SW 1271 (cell line): ENCODE measurements at regions not wholly inside any gene's neighbourhood (a gene's known extent, or its start where the extent isn't known, plus 50 kb on each side); places are given as distances from the start of the nearest gene placed in this dataset.

ENCODE experiments used
- DNase-seq, 2 experiments: peaks; one replicate each; lab custom pipeline; 2025; lab: John Stamatoyannopoulos, UW

DNA sequence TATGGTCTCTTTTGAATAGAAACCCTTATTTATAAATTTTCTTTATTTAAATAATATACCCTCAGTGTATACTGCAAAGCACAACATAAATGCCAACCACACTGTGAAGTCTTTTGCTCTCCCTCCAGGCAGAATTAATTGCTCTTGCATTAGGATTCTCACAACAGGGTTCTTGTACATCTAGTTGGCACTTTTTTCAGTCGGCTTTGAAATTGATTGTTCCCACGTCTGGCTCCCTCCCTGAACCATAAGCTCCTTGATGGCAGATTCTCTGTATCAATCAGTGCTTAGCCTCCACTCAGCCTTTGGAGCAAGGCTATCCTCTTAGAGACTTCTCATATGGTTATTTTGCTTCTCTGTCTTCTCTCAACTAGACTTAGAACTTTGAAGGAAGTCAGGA, 288.0 kb upstream of the POU3F2 start:
- no peak for DNase-seq

DNA sequence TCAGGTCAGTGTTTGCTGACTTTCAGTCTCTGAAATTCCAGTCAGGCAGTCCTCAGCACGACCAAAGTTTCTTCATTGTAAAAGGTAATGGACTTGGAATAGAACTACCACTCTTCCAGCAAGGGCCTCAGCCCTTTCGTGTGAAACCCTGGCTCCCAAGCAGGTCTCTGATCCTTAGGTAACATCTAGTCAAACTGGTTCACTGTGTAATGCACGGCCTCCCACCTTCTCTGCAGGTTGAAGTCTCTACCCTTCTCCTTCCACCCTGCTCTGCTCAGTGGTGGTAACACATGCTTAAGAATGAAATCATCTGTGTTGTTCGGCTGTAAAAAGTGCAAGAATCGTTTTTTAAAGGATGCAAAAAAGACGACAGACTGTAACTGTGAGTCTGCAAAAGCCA, 287.2 kb upstream of the POU3F2 start:
- DNase-seq = no peak

DNA sequence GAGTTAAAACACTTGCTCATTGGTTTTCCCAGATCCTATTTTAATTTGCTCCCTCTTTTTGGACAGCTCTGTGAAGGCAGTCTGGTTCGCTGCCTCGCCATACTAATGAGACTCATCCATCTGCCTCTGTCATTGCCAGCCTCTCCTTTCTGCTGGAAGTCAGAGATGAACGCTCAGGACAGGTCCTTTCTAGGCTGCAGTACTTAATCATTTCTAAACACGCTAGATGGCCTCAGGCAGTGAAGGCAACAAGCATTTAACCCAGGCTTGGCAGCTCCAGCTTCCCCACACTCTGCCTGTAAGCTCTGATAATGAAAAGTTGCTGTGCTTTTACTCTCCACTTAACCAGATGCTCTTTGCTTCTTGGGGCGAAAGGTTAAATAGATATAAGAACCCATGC, 286.7 kb upstream of the POU3F2 start:
- DNase-seq = no peak

DNA sequence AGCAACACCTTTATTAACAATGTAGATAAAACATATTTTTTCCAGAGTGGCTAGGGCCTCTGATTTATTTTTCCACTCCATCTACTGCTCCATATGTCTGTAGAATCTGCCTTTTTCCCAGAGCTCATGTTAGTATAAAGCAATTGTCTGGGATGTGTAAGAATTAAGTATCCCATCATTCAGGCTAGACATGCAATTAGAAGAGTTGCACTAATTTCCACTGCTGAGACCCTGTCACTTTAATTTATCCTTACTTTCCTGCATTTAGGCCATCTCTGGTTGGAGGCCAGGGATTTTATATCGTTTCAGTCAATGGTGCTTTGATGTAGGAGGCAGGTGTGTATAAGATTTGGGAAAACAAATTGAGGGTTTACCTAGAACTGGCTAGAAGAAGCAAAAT, 286.1 kb upstream of the POU3F2 start:
- DNase-seq = no peak

DNA sequence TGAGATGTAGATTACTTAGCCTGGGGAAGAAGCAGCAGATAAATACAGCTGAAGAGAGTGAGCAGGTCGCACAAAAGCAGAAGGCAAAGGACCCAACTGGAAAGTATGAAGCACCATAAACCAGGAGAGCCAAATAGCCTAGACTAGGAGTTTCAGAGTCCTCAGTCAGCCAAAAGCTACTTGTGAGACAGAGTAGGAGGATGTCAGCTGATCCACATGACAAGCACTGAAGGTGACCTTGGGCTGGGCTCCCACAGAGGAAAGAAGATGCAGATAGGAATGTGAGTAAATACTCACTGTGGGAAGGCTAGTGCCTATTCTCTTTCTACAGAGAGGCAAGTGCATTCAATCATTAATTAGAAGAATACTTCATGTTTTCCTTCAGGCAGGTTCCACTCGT, 274.0 kb upstream of the POU3F2 start:
- no peak for DNase-seq

DNA sequence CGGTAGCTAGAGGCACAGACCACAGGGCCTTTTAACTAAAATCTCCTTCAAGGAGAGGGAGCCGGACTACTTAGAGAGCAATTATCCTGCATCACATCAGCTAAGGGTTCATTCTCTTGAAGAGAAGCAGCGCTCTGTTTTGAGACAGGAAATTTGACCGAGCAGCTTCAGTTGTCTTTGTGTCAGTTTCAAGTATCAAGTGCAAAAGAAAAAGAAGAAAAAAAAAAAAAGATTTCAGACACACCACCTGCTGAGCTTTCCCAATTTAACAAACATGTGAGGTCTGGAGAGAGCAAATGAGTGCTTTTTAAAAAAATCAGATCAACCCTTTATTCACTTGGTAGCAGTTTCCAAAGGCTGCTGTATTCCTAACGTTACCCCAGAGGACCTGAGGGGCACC, 273.5 kb upstream of the POU3F2 start:
- no peak for DNase-seq

DNA sequence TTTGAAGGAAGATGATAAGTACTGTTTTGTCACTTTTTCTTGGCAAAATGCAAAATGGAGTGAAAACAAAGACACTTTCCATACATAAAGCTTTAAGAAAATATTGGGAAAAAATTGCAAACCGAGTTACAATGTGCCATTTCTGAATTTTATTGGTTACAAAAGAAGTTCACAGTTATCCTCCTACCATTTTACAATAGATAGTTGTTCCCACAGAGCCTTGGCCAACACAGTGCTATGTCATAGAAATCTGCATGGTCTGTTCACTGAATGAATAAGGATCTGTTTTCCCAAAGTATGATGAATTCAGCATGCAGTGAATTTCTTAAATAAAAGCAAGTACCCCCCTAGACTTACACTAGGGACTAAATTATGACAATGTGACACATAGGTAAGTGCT, 268.2 kb upstream of the POU3F2 start:
- DNase-seq = no peak

DNA sequence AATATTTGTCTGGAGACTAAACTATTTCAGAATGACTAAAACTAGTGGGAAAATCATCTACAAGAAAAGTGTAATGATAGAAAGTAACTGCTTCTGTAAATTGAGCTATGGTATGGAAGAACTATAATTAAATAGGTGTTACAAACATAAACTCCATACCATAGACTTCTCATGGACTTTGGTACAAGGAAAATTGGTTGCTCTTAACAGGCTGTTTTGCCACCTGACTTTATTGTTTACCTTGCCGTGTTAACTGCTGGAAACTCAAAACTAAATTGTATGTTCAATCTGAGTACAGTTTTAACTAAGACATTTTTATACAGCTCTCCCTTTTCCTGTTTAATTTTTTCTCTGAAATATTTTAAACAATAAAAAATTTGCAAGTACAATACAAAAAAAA, 261.8 kb upstream of the POU3F2 start:
- no peak for DNase-seq

DNA sequence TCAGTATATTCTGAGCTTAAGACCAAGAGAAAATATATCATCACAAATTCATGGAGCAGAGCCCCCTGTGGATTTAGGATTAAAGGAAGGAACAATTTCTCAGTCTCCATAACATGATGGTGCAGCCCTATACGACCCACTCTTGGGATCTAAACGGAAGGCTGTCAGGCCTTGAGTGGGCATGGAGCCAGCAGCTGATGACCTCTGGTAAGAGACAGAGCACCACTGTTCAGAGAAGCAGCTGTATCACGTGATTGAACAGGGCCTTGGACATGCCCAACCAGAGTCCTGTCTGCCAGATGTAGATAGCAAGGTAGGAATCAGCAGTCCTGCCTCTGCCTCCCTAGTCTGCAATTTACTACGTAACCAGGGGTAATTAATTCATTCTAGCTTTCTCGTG, 259.4 kb upstream of the POU3F2 start:
- DNase-seq = no peak

DNA sequence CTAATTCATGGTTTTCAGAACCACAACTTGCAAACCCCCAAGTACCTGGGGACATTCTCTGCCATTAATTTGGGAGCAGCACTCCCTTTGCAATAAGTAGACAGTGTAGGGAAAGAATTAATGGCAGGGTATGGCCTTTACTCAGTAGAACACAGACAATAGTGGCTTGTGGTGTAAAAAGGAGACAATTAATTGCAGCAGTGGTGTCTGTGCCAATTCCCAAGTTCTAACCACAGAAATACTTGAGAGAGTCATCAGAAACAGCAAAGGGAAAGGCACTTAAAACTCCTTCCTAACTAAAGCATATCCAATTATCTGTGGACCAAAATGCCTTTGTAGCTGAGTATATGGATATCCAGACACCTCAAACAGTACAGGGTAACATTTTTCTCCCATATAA, 257.6 kb upstream of the POU3F2 start:
- DNase-seq = no peak

DNA sequence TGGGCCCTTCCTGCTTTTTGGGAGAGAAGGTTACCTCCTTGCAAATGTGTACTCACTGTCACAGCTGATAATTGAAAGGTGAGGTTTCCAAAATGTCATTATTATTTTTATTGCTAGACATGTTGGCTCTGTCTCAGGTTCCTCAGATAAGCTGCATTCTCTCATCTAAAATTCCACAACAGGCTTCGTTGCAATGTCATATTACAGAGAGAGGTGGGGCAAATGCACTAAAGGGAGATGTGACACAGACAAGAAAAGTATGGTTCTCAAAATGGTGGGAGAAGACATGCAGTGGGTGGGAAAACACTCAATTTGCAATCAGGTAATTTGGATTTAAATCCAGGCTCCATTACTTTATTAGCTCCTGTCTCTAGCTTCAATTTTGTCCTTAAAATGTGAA, 256.4 kb upstream of the POU3F2 start:
- no peak for DNase-seq

DNA sequence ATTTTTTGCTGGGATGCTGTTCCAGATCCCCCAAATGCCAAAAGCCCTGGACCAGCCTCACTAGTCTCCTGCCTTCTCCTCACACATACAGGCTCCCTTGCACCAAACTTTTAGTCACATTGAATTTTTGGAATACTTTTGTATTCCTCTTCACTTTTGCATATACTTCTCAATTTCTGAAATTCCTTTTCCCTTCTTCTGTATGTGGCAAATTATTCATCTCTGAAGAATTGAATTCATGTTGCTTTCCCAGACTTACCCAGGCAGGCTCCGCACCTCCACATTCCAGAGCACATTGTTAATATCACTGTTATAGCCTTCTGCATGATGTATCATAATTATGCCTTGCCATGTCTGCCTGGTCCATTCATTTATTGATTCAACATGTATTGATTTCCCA, 255.3 kb upstream of the POU3F2 start:
- peak in 1 of 2 experiments; percentile 13 for DNase-seq

DNA sequence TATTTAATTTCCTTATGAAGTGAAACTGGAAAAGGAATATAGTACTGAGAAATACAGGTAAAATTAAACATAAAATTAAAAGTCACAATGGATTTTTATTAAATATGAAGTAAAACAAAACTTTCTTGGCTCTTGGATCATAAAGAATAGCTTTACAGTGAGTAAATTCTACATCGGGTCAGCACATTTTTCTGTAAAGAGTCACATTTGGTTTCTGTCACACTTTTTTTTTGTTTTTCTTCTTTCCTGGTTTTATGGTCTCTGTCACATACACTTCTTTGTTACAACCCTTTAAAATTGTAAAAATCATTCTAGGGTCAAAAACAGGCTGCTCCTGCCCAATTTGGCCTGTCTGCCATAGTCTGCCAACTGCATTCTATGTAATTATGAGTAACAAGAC, 254.4 kb upstream of the POU3F2 start:
- DNase-seq = peak in 1 of 2 experiments; percentile 3

DNA sequence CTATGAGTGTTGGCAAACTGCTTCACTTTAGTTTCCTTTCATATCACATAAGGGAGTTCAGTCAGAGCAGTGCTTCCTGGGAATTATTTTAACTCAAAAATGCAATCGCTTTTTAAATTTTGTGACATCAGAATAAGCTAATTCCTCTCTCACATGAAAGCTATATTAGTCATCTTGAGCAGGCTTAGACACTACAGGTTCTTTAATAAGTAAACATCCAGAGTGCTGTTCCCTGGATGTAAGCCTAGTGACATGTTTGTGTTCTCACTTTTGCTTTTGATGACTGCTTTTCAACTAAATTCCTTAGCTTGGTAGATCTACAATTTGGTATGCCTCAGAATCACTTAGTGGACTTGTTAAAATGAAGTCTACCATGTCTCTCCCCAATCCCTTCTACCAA, 252.7 kb upstream of the POU3F2 start:
- no peak for DNase-seq

DNA sequence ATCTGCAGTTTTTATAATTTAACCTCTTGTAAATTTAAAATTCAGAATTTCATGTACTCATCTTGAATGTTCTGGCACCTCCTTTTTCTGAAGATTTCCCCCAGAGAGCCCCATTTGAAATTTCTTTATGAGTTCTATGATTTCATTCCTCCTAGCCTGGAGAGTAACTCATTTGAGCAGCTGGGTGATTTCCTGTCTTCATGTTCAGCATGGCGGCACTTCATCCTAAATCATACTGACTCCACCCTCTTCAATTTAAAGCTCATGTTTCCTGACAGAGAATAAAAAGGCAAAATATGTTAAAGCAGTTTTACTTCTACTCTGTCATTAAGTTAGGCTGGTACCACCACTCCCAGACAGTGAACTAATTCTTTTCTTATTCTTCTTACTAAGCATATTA, 250.9 kb upstream of the POU3F2 start:
- no peak for DNase-seq

DNA sequence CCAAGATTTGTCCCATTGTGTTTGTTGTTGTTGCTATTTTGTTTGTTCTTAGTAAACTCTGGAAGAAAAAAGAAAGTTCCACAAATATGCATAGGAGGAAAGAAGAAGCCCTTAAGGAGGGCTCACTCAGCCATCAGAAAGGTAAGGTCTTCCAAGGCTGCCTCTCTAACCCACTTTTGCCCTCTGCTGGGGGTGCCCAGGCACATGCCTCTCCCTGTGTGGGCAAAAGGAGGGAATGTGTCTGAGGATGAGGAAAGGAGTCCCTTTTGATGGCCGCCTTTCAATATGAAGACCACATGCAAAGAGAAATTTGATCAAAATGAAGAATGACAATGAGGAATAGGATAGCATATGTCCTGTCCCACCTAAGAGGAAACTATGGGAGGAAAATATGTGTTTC, 248.2 kb upstream of the POU3F2 start:
- DNase-seq = no peak

DNA sequence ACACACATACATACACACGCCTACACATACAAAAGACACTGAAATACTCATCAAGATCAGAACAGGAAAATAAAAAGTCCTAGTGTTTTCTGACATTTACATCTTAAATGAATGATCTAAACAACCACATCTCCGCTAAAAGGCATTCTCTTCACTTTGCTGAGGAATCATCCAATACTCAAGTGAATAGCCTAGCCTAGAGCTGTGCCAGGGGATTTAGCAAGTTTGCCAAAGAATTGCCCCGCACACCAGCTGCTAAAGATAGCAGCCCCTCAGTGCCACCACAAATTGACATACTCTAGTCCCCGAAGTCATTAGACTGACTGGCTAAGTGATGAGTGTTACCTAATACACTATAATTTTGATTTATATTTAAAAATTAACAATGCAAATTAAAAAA, 246.8 kb upstream of the POU3F2 start:
- no peak for DNase-seq

DNA sequence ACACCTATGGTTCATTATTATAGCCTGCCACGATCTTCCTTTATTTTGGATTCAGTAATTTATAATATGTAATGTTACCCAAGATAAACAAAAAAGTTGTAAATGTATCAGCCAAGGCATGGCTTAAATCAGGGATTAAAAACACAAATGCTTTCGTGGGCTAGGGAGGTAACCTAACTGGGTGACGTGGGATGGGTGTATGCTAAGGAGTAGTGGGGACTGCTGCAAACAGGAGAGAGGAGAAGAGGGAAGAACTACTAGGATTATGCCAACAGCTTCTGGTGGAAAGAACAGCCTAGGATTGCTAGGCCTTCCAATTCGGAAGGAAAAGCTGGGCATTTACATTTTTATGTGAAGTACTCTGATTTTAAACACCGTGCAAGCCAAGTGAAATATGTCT, 244.8 kb upstream of the POU3F2 start:
- DNase-seq = no peak

DNA sequence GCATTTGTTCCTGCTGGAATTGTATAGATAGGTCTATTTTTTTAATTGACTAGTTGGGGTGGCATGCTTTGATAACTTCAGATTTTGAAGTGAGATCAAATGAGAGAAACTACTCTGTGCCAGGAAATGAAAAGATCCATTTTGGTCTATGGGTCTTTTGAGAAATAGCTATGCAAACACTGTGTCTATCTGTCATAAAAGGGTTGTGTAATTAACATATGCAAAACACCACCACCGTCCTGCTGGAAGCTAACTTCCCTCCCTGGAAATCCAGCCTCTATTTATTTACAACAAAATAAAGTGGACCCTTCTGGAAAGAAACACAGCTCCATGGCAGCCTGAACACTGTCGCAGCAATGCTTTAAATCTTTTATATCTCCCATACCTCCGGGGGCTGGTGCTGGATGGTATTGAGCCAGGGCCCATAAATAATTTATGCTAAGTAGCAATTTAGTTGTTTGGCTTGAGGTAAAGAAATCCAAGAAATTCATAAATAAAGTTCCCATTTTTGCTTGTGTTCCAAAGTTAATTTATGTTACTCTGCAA, 244.2 kb upstream of the POU3F2 start:
- DNase-seq = no peak

DNA sequence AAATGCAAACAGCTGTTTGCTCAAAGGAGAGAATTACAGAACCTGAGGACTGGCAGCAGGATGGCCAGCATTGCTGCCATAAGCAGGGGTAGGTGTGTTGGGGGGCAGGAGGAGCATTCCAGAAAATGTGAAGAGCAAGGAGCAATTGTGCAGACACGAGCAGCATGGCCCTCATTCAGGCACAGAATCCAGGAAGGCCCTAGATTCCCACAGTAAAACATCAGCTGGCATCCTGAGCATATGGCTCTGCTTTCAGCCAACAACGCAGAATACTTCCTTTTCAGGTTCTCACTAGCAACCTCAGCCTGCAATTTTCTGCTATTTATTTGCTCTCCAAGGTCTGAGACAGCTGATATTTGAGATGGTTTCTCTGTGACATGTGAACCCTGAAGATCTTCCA, 243.4 kb upstream of the POU3F2 start:
- no peak for DNase-seq

DNA sequence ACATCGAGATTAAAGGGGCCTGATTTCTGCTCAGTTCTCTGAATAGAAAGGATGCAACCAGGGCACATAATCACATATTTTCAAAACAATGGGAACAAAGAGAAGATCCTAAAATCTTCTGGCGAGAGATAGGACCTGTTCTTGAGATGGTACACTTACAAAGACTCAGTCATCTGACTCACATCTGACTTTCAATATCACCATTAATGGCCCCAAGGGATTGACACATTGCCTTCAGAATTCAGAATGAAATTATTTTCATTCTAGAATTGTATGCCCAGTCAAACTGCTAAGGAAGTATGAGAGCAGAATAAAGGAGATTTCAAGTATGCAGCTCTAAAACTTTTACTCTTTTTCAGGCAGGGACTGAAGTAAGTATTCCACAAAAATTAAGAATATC, 240.7 kb upstream of the POU3F2 start:
- DNase-seq = no peak

DNA sequence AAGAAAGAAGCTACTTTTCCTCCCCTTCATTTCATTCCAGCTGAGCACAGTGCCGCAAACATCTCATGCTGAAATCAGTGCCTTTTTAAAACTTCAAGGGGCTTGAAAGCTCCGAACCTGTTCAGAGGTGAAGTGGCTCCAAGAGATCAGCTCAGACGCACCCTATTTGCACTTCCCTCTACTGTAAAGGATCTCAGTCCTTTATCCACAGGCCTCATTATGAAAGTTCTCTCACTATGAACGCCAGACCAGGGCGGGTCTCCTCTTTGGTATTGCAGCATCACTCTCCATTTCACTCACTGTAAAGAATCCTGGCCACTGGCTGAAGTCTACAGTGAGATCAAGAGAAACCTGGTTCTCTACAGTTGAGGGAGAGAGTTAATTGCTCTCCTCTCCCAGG, 232.7 kb upstream of the POU3F2 start:
- DNase-seq = no peak

DNA sequence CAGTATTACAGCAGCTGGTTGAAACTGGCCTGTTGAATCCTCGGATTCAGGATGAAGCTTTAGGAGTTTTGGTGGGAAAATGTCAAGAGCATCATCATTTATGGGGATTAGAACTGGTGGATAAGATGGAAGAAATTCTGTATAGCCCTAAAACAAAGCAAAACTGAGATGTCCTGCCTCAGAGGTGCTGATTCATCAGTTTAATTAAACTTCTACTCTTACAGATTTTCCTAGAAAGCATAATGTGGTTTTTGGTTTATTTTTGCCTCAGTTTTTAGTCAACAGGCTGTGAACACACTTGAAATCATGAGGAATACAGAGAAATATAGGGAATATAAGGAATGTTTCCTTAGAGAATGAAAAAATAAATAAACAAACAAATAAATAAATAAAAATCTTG, 228.7 kb upstream of the POU3F2 start:
- no peak for DNase-seq

DNA sequence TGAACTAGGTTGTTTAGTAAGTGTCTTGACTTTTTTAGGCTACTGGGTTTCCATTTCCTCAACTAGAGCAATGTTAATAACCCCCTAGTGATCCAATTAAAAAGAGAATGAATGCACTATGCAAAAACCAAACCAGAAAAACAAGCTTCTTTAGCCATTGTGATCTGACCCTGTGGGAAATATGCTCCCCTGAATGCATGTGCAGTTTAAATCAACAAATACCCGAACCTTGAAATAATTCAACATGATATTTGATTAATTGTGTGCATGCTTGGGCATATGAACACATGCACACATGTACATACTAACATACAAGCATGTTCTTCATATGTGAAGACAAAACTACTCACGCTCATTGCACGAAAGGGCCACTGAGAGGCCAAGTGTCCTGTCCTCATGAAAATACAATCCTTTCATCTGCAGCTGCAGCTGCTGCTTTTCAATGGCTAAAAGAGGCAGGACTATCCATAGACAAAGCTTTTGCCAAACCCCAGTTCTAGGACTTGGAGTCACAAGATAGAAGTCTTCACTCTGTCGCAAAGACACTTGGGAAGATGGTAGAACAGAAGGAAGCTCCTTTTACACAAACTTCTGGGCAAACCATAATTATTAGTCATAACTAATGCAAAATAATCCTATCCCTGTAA, 207.1 kb upstream of the POU3F2 start:
- no peak for DNase-seq

DNA sequence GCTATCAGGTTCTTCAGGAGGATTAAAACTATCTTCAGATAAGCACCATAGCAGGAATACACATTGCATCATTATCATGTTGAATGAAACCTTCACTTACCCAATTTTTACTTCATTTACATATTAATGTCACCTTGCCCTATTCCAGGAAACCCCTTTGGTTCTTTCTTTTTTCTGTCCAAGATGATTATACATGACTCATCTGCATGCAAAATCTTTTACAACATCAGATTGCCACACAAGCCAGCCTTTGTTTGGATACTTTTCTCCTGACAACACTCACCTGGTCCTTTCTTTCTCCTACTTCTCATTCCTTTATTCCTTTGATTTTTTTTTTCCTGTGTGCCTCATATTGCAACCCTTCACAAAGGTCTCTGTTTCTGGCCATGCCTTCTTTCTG, 200.5 kb upstream of the POU3F2 start:
- no peak for DNase-seq
